Non-pigmented ciliary epithelial cell (primary cell): ENCODE measurements at regions not wholly inside any gene's neighbourhood (a gene's known extent, or its start where the extent isn't known, plus 50 kb on each side); places are given as distances from the start of the nearest gene placed in this dataset.
"Not testable (repeated sequence)": the region's sequence is repeated elsewhere in the genome, so short reads cannot be mapped to it uniquely, and the experiment has no call there.

Source experiments
- DNase-seq: peaks from one replicate; pipeline ENCODE4 v3.0.0-alpha.2; 2010; ENCODE audit warnings: low read depth

GRCh38 chrX:124426288-124427169 is 80.2 kb downstream of the SH2D1A start:
- no peak for DNase-seq

GRCh38 chrX:124433186-124433585 is 86.8 kb downstream of the SH2D1A start:
- no peak for DNase-seq

GRCh38 chrX:124435616-124436015 is 89.3 kb downstream of the SH2D1A start:
- no peak for DNase-seq

- DNase-seq = no peak
These were observed 94.3 kb downstream of the SH2D1A start for GRCh38 chrX:124440695-124441094.

GRCh38 chrX:124441971-124442590 is 95.7 kb downstream of the SH2D1A start:
- no peak for DNase-seq

GRCh38 chrX:124455966-124456365 is 109.6 kb downstream of the SH2D1A start:
- DNase-seq = no peak

GRCh38 chrX:124459851-124460250 is 113.5 kb downstream of the SH2D1A start:
- not testable (repeated sequence) for DNase-seq

GRCh38 chrX:124462931-124463330 is 116.6 kb downstream of the SH2D1A start:
- no peak for DNase-seq

GRCh38 chrX:124467202-124467601 is 120.8 kb downstream of the SH2D1A start:
- DNase-seq = no peak

GRCh38 chrX:124475358-124475757 is 129.0 kb downstream of the SH2D1A start:
- no peak for DNase-seq

GRCh38 chrX:124476562-124476961 is 130.2 kb downstream of the SH2D1A start:
- no peak for DNase-seq

GRCh38 chrX:124478046-124478445 is 131.7 kb downstream of the SH2D1A start:
- no peak for DNase-seq

- no peak for DNase-seq
These were observed 142.2 kb downstream of the SH2D1A start for GRCh38 chrX:124488412-124489161.

- no peak for DNase-seq
These were observed 147.6 kb downstream of the SH2D1A start for GRCh38 chrX:124493984-124494383.

GRCh38 chrX:124497386-124497785 is 151.0 kb downstream of the SH2D1A start:
- DNase-seq = no peak

- DNase-seq = no peak
These were observed 155.2 kb downstream of the SH2D1A start for GRCh38 chrX:124501586-124501985.

- DNase-seq = no peak
These were observed 155.8 kb downstream of the SH2D1A start for GRCh38 chrX:124502166-124502565.

- no peak for DNase-seq
These were observed 156.2 kb downstream of the SH2D1A start for GRCh38 chrX:124502599-124502998.

- no peak for DNase-seq
These were observed 158.0 kb downstream of the SH2D1A start for GRCh38 chrX:124504111-124504983.

- DNase-seq = no peak
These were observed 159.7 kb downstream of the SH2D1A start for GRCh38 chrX:124506066-124506465.

- DNase-seq = no peak
These were observed 160.9 kb downstream of the SH2D1A start for GRCh38 chrX:124507246-124507645.

GRCh38 chrX:124518885-124519284 is 172.5 kb downstream of the SH2D1A start:
- no peak for DNase-seq
